Loucy (cell line): ENCODE measurements at regions not wholly inside any gene's neighbourhood (a gene's known extent, or its start where the extent isn't known, plus 50 kb on each side); places are given as distances from the start of the nearest gene placed in this dataset.

Source experiments
- CTCF ChIP-seq: fragments of 200-600 bp; sonication (generic); conservative IDR thresholded peaks from 2 replicates; pipeline ENCODE4 v1.5.1; 2014; ENCODE audit warnings: mild to moderate bottlenecking, antibody characterized with exemption, low read length
- EZH2phosphoT487 ChIP-seq: fragments of 200-600 bp; IDR thresholded peaks from 2 replicates; pipeline ENCODE4 v1.6.1; 2018; ENCODE audit warnings: antibody characterized with exemption, mild to moderate bottlenecking, moderate library complexity, borderline replicate concordance

GRCh38 chr4:154065368-154065767, 276.5 kb upstream of the SFRP2 start:
- TF ChIP-seq CTCF: no peak
- TF ChIP-seq EZH2phosphoT487: no peak
